CD4-positive, alpha-beta T cell treated with Interleukin-10 for 1 hour (primary cell): ENCODE measurements at regions not wholly inside any gene's neighbourhood (a gene's known extent, or its start where the extent isn't known, plus 50 kb on each side); places are given as distances from the start of the nearest gene placed in this dataset.
"Not testable (repeated sequence)": the region's sequence is repeated elsewhere in the genome, so short reads cannot be mapped to it uniquely, and the experiment has no call there.

ENCODE experiments used
- DNase-seq: peaks from one replicate; pipeline ENCODE4 v3.0.0-alpha.2; 2020

GRCh38 chr4:124139044-124139443 lies 573.5 kb downstream of the ANKRD50 start:
- no peak for DNase-seq

- DNase-seq: no peak
Measured at GRCh38 chr4:124143632-124144031, 568.9 kb downstream of the ANKRD50 start.

- no peak for DNase-seq
Measured at GRCh38 chr4:124144238-124144654, 568.3 kb downstream of the ANKRD50 start.

GRCh38 chr4:124146068-124146467 lies 566.5 kb downstream of the ANKRD50 start:
- DNase-seq: no peak

GRCh38 chr4:124151031-124151430 lies 561.5 kb downstream of the ANKRD50 start:
- no peak for DNase-seq

- no peak for DNase-seq
Measured at GRCh38 chr4:124152132-124152531, 560.4 kb downstream of the ANKRD50 start.

GRCh38 chr4:124155239-124155638 lies 557.3 kb downstream of the ANKRD50 start:
- no peak for DNase-seq

- no peak for DNase-seq
Measured at GRCh38 chr4:124157396-124158083, 555.0 kb downstream of the ANKRD50 start.

GRCh38 chr4:124163401-124163800 lies 549.1 kb downstream of the ANKRD50 start:
- no peak for DNase-seq

GRCh38 chr4:124167602-124168001 lies 544.9 kb downstream of the ANKRD50 start:
- no peak for DNase-seq

GRCh38 chr4:124169524-124169923 lies 543.0 kb downstream of the ANKRD50 start:
- DNase-seq: not testable (repeated sequence)

GRCh38 chr4:124173912-124174311 lies 538.6 kb downstream of the ANKRD50 start:
- DNase-seq: no peak

- DNase-seq: no peak
Measured at GRCh38 chr4:124177647-124178425, 534.7 kb downstream of the ANKRD50 start.

- DNase-seq: no peak
Measured at GRCh38 chr4:124178449-124179021, 534.0 kb downstream of the ANKRD50 start.

- DNase-seq: no peak
Measured at GRCh38 chr4:124179506-124180186, 532.9 kb downstream of the ANKRD50 start.

GRCh38 chr4:124181039-124181438 lies 531.5 kb downstream of the ANKRD50 start:
- DNase-seq: no peak

GRCh38 chr4:124183231-124183630 lies 529.3 kb downstream of the ANKRD50 start:
- no peak for DNase-seq

GRCh38 chr4:124183926-124184325 lies 528.6 kb downstream of the ANKRD50 start:
- DNase-seq: no peak

GRCh38 chr4:124184792-124185191 lies 527.7 kb downstream of the ANKRD50 start:
- no peak for DNase-seq

- no peak for DNase-seq
Measured at GRCh38 chr4:124188595-124188994, 523.9 kb downstream of the ANKRD50 start.

GRCh38 chr4:124189545-124189944 lies 523.0 kb downstream of the ANKRD50 start:
- DNase-seq: no peak

- DNase-seq: no peak
Measured at GRCh38 chr4:124191329-124191728, 521.2 kb downstream of the ANKRD50 start.

- no peak for DNase-seq
Measured at GRCh38 chr4:124192544-124192943, 520.0 kb downstream of the ANKRD50 start.
